Stimulated activated effector memory CD8-positive, alpha-beta T cell treated with anti-CD3 and anti-CD28 coated beads, Interleukin-12 subunit alpha, Interleukin-12 subunit beta, amount 100 ng/mL, for 72 hours (primary cell): ENCODE measurements at regions not wholly inside any gene's neighbourhood (a gene's known extent, or its start where the extent isn't known, plus 50 kb on each side); places are given as distances from the start of the nearest gene placed in this dataset.

ENCODE experiments used
- ATAC-seq: fragments of 150-1000 bp; cut with Tn5 transposase; 2 replicates; pipeline ENCODE4 v1.10.0; 2021
- DNase-seq, 2 donors: peaks; one replicate each; pipeline ENCODE4 v3.0.0; 2021 to 2022; ENCODE audit warnings: low spot score in 2 of 2
- H3K27ac Mint-ChIP-seq: one replicate; pipeline ENCODE4 v1.8.0; 2022; ENCODE audit warnings: mild to moderate bottlenecking, mixed read lengths
- H3K36me3 Mint-ChIP-seq: one replicate; pipeline ENCODE4 v1.8.0; 2022; ENCODE audit warnings: mild to moderate bottlenecking, mixed read lengths
- H3K4me1 Mint-ChIP-seq: one replicate; pipeline ENCODE4 v1.8.0; 2022; ENCODE audit warnings: mixed read lengths
- H3K4me3 Mint-ChIP-seq: one replicate; pipeline ENCODE4 v1.8.0; 2022; ENCODE audit warnings: mild to moderate bottlenecking, mixed read lengths
- H3K9me3 Mint-ChIP-seq: one replicate; pipeline ENCODE4 v1.8.0; 2022; ENCODE audit warnings: mixed read lengths

DNA sequence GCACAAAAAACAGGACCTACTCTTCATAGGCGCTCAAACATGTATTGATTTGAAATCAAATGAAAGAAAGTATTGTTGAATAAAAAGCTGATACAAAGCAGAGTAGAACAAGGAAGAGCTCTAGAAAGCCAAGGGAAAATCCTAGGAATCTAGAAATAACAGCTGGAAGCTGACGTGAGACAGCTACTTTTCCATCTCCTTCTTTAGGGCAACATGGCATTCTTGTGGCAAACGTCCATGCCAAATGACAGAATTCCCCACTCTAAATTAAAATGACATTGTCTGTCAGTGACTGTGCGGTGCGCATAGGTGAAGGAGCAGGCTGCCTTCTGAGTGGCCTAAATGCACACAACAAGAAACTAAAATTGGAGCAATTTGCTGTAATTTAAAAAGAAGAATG, 557.4 kb downstream of the SOX11 start:
- DNase-seq, result no peak
- Mint-ChIP-seq H3K9me3 (peaks cover 3% of the 10 kb centered on the region), H3K27ac (no peak overlapping the region), H3K36me3 (no peaks in the 10 kb centered on the region), H3K4me1 (no peaks in the 10 kb centered on the region), H3K4me3 (no peak overlapping the region)
- no peak for ATAC-seq

DNA sequence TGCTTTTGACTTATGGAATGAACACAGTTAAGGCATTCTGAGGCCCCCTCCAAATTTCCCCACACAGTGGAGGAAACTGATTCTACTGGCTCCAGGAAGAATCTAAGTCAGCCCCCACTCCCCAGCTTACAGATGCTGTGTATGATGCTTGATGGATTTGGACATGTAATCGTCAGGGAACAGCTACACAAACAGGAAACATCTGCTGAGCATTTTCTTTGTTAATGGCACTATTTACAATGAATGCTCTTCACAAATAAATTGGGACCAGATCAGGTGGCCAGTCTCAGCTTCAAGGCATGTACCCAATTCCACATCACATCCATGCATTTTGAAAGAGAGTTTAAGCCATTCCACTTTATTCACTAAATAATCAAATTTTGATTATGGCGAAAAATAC, 562.3 kb downstream of the SOX11 start:
- Mint-ChIP-seq H3K4me3 (no peak overlapping the region), H3K27ac (no peak overlapping the region), H3K36me3 (no peaks in the 10 kb centered on the region), H3K4me1 (no peaks in the 10 kb centered on the region), H3K9me3 (peaks cover 5% of the 10 kb centered on the region)
- no peak for ATAC-seq
- no peak for DNase-seq

DNA sequence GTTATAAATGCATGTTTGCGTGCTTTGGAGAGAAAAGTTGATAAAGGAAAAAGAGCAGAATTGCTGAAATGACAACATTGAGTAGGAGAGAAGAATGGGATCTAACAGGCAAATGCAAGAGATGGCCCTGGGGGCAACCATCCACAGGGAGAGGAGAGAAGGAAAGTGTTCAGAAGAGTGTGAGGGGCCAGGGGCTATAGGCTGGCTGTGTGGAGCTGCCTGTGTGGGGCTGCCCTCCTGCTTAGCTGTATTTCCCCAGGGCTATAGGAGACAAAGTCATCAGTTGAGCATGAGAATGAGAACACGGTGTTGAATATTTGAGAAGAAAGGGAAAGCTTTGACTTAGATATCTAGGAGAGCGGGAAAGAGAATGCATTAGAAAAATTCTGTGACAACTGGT, 572.0 kb downstream of the SOX11 start:
- Mint-ChIP-seq H3K9me3 (peaks cover 7% of the 10 kb centered on the region), H3K27ac (no peak overlapping the region), H3K4me3 (no peak overlapping the region)

GRCh38 chr2:6281524-6281923, 584.2 kb downstream of the CMPK2 start:
- ATAC-seq, result no peak
- H3K27ac Mint-ChIP-seq, result no peak overlapping the region
- no peak overlapping the region for H3K4me3 Mint-ChIP-seq
- H3K9me3 Mint-ChIP-seq, result peaks cover 6% of the 10 kb centered on the region
- no peak for DNase-seq
- H3K36me3 Mint-ChIP-seq, result no peaks in the 10 kb centered on the region
- H3K4me1 Mint-ChIP-seq, result no peaks in the 10 kb centered on the region

More for the DNA sequence above, 572.0 kb downstream of the SOX11 start:
- ATAC-seq (no peak), DNase-seq (no peak)
- Mint-ChIP-seq H3K36me3 (no peaks in the 10 kb centered on the region), H3K4me1 (no peaks in the 10 kb centered on the region)

DNA sequence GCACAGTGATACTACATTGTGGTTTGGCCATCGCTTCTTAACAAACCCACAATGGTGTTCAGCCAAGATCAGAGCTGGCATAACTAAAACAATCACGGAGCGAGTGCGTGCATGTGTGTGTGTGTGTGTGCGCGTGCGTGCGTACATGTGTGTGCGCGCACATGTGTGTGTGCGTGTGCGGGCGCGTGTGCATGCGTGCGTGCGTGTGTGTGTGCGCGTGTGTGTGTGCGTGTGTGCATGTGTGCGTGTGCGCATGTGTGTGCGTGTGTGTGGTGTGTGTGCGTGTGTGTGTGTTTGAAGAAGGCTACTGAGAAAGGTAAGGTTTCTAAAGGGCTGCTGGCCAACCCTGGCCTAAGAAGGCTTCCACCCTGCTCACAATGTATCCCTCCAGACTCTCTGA, 582.4 kb downstream of the CMPK2 start:
- Mint-ChIP-seq H3K9me3 (peaks cover 3% of the 10 kb centered on the region), H3K4me1 (no peaks in the 10 kb centered on the region), H3K27ac (no peak overlapping the region), H3K4me3 (no peak overlapping the region), H3K36me3 (no peaks in the 10 kb centered on the region)
- no peak for DNase-seq
- ATAC-seq, result no peak

- peaks cover 10% of the 10 kb centered on the region for H3K9me3 Mint-ChIP-seq
- H3K27ac Mint-ChIP-seq, result no peak overlapping the region
- no peak overlapping the region for H3K4me3 Mint-ChIP-seq
- ATAC-seq, result no peak
- H3K4me1 Mint-ChIP-seq, result no peaks in the 10 kb centered on the region
- no peak for DNase-seq
- no peaks in the 10 kb centered on the region for H3K36me3 Mint-ChIP-seq
These were observed 578.3 kb downstream of the CMPK2 start for GRCh38 chr2:6287406-6287805.

- Mint-ChIP-seq H3K9me3 (peaks cover 10% of the 10 kb centered on the region), H3K36me3 (no peaks in the 10 kb centered on the region), H3K4me1 (no peaks in the 10 kb centered on the region), H3K27ac (no peak overlapping the region), H3K4me3 (no peak overlapping the region)
- ATAC-seq, result no peak
- DNase-seq, result no peak
These were observed 576.9 kb downstream of the CMPK2 start for GRCh38 chr2:6288791-6289190.

GRCh38 chr2:6290217-6291015, 575.3 kb downstream of the CMPK2 start:
- no peak overlapping the region for H3K27ac Mint-ChIP-seq
- H3K36me3 Mint-ChIP-seq, result no peaks in the 10 kb centered on the region
- H3K4me1 Mint-ChIP-seq, result no peaks in the 10 kb centered on the region
- DNase-seq, result no peak
- H3K9me3 Mint-ChIP-seq, result peaks cover 16% of the 10 kb centered on the region
- ATAC-seq, result no peak
- no peak overlapping the region for H3K4me3 Mint-ChIP-seq

- no peak overlapping the region for H3K27ac Mint-ChIP-seq
- H3K4me3 Mint-ChIP-seq, result no peak overlapping the region
- DNase-seq, result no peak
- no peak for ATAC-seq
- H3K36me3 Mint-ChIP-seq, result no peaks in the 10 kb centered on the region
- peaks cover 21% of the 10 kb centered on the region for H3K9me3 Mint-ChIP-seq
- H3K4me1 Mint-ChIP-seq, result no peaks in the 10 kb centered on the region
These were observed 570.9 kb downstream of the CMPK2 start for GRCh38 chr2:6294791-6295190.

DNA sequence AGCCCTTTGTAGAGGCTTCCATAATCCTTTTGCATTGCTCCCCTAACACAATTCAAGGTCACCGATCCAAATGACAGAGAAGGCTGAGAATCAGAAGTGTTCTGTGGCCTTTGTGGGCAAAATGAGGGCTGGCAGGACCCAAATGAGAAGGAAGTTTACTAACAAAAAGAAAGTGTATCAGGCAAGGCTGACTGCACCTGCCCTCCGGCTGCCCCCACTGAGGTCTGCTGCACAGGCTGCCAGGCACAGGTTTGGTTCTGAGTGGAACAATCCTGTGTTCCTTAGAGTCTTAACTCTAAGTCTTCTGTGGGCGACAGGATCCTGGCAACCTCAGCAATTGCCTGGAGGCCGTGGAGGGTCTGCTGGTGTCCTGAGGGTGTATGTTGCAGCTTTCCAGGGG, 568.5 kb downstream of the CMPK2 start:
- no peak overlapping the region for H3K4me3 Mint-ChIP-seq
- DNase-seq, result no peak
- peaks cover 14% of the 10 kb centered on the region for H3K9me3 Mint-ChIP-seq
- H3K36me3 Mint-ChIP-seq, result no peaks in the 10 kb centered on the region
- H3K4me1 Mint-ChIP-seq, result no peaks in the 10 kb centered on the region
- no peak overlapping the region for H3K27ac Mint-ChIP-seq
- no peak for ATAC-seq

- Mint-ChIP-seq H3K4me3 (no peak overlapping the region), H3K9me3 (peaks cover 10% of the 10 kb centered on the region), H3K36me3 (no peaks in the 10 kb centered on the region), H3K4me1 (no peaks in the 10 kb centered on the region), H3K27ac (no peak overlapping the region)
- no peak for DNase-seq
- ATAC-seq, result no peak
These were observed 564.3 kb downstream of the CMPK2 start for GRCh38 chr2:6301426-6301825.

GRCh38 chr2:6308986-6309385, 556.7 kb downstream of the CMPK2 start:
- H3K36me3 Mint-ChIP-seq, result no peaks in the 10 kb centered on the region
- H3K4me3 Mint-ChIP-seq, result no peak overlapping the region
- no peak for DNase-seq
- no peak overlapping the region for H3K27ac Mint-ChIP-seq
- H3K4me1 Mint-ChIP-seq, result no peaks in the 10 kb centered on the region
- no peak for ATAC-seq
- H3K9me3 Mint-ChIP-seq, result no peaks in the 10 kb centered on the region

DNA sequence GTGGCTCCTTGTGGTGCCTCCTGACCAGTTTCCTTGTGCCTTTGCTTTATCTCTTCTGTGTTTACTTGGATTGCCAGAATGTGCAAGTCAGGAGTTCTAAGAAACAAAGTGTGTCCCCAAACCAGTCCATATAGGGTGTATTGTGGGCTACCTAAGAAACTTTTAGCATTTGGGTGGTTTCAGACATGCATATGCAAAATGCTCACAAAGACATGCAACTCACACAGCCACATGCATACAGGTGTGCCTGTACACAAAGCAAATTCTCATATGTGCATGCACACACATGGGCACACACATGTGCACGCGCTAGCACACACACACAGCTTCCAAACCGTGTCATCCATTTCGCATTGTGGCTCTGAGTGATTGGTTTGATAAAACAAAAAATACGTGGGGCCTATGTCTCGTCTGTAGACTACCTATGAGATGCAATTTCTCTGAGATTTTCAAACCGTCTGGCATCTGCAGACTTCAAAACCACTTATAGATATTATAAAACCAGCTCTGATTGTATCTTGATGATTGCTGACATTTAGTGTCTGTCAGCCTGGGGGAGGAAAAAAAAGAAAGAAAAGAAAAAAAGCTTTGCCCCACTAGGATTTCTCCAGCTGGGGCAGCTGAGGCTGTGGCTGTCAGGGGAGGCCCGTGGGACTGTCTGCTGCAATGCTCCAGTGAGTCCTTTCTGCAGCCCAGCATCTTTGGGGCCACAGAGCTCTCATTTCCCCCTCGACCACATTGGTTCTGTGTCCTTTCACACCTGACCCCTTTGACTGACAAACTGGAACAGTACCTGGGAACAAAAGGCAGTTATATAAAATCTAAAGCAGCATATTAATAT, 556.1 kb downstream of the CMPK2 start:
- no peaks in the 10 kb centered on the region for H3K9me3 Mint-ChIP-seq
- no peak overlapping the region for H3K4me3 Mint-ChIP-seq
- no peak for ATAC-seq
- H3K27ac Mint-ChIP-seq, result no peak overlapping the region
- no peaks in the 10 kb centered on the region for H3K4me1 Mint-ChIP-seq
- no peak for DNase-seq
- H3K36me3 Mint-ChIP-seq, result no peaks in the 10 kb centered on the region

GRCh38 chr2:6310256-6311215, 555.2 kb downstream of the CMPK2 start:
- Mint-ChIP-seq H3K4me3 (no peak overlapping the region), H3K4me1 (no peaks in the 10 kb centered on the region), H3K9me3 (no peaks in the 10 kb centered on the region), H3K36me3 (no peaks in the 10 kb centered on the region), H3K27ac (no peak overlapping the region)
- DNase-seq (no peak), ATAC-seq (peak; percentile 49)

DNA sequence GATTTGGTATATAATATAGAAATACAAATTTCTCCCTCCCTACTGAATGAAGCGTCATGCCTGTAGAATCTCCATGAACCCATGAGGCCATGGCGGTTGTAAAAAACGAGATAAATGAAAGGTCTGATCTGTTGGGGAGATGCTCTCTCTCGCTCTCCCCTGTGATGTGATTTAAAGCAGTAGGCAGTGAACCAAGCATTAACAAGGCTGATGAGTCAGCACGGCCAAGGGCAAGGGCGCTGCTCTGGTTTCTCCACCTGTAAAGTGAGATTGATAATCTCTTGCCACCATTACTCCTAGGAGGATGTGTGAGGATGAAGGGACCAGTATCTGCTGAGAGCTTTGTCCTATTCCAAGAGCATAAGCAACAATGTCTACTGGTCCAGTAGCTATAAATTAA, 553.3 kb downstream of the CMPK2 start:
- ATAC-seq (no peak), DNase-seq (no peak)
- H3K4me3 Mint-ChIP-seq, result no peak overlapping the region
- no peak overlapping the region for H3K27ac Mint-ChIP-seq
- no peaks in the 10 kb centered on the region for H3K36me3 Mint-ChIP-seq
- H3K9me3 Mint-ChIP-seq, result no peaks in the 10 kb centered on the region
- H3K4me1 Mint-ChIP-seq, result no peaks in the 10 kb centered on the region
